Mesothelial cell of epicardium (in vitro differentiated cells): ENCODE measurements at regions not wholly inside any gene's neighbourhood (a gene's known extent, or its start where the extent isn't known, plus 50 kb on each side); places are given as distances from the start of the nearest gene placed in this dataset.
"Not testable (repeated sequence)": the region's sequence is repeated elsewhere in the genome, so short reads cannot be mapped to it uniquely, and the experiment has no call there.

Experiments
- DNase-seq, 2 experiments: peaks; one replicate each; pipeline ENCODE4 v3.0.0; 2021; ENCODE audit warnings: low spot score in 2 of 2; ENCODE audit not compliant: unreplicated experiment in 2 of 2
- H3K27ac Mint-ChIP-seq: 2 replicates; pipeline ENCODE4 v1.8.0; 2021; ENCODE audit warnings: mixed read lengths
- H3K27me3 Mint-ChIP-seq: 2 replicates; pipeline ENCODE4 v1.8.0; 2021; ENCODE audit warnings: low read depth, mixed read lengths
- H3K36me3 Mint-ChIP-seq: 2 replicates; pipeline ENCODE4 v1.8.0; 2021; ENCODE audit warnings: mixed read lengths
- H3K4me1 Mint-ChIP-seq: 2 replicates; pipeline ENCODE4 v1.8.0; 2021; ENCODE audit warnings: mixed read lengths
- H3K4me3 Mint-ChIP-seq: 2 replicates; pipeline ENCODE4 v1.8.0; 2021; ENCODE audit warnings: mild to moderate bottlenecking, moderate library complexity, mixed read lengths
- H3K9me3 Mint-ChIP-seq: 2 replicates; pipeline ENCODE4 v1.8.0; 2021; ENCODE audit warnings: mixed read lengths
- CTCF ChIP-seq: fragments of 200-600 bp; sonication (generic); IDR thresholded peaks from one replicate; pipeline ENCODE4 v1.5.0; 2021; ENCODE audit warnings: antibody characterized with exemption; ENCODE audit not compliant: unreplicated experiment

- TF ChIP-seq CTCF, result peak; percentile 53
- H3K27ac Mint-ChIP-seq, H3K4me3 Mint-ChIP-seq, H3K9me3 Mint-ChIP-seq, H3K36me3 Mint-ChIP-seq, H3K4me1 Mint-ChIP-seq, DNase-seq: not testable (repeated sequence)
- H3K27me3 Mint-ChIP-seq, result peaks cover 38% of the 10 kb centered on the region
Measured at GRCh38 chr11:3564383-3564782, 77.4 kb downstream of the ART5 start.

- H3K4me3 Mint-ChIP-seq, H3K27me3 Mint-ChIP-seq, H3K36me3 Mint-ChIP-seq, DNase-seq, H3K4me1 Mint-ChIP-seq, H3K27ac Mint-ChIP-seq: not testable (repeated sequence)
- H3K9me3 Mint-ChIP-seq, result peaks cover 15% of the 10 kb centered on the region
Measured at GRCh38 chr11:3554621-3555020, 87.2 kb downstream of the ART5 start.

GRCh38 chr11:3544990-3545389 is 96.8 kb downstream of the ART5 start:
- H3K27ac Mint-ChIP-seq, DNase-seq, H3K4me3 Mint-ChIP-seq, H3K4me1 Mint-ChIP-seq, H3K36me3 Mint-ChIP-seq: not testable (repeated sequence)
- Mint-ChIP-seq H3K9me3 (peaks cover 11% of the 10 kb centered on the region), H3K27me3 (peaks cover 15% of the 10 kb centered on the region)

GRCh38 chr11:3538220-3538619 is 103.6 kb downstream of the ART5 start:
- H3K4me1 Mint-ChIP-seq, H3K27ac Mint-ChIP-seq, H3K27me3 Mint-ChIP-seq, H3K36me3 Mint-ChIP-seq, H3K4me3 Mint-ChIP-seq, DNase-seq: not testable (repeated sequence)
- H3K9me3 Mint-ChIP-seq, result peaks cover 45% of the 10 kb centered on the region

- H3K36me3 Mint-ChIP-seq, result not testable (repeated sequence)
- H3K9me3 Mint-ChIP-seq, result peaks cover 44% of the 10 kb centered on the region
Measured at GRCh38 chr11:3537254-3537653, 104.5 kb downstream of the ART5 start.

GRCh38 chr11:3532958-3533357 is 108.8 kb downstream of the ART5 start:
- not testable (repeated sequence) for H3K27me3 Mint-ChIP-seq, H3K36me3 Mint-ChIP-seq, H3K4me3 Mint-ChIP-seq, DNase-seq, H3K4me1 Mint-ChIP-seq, H3K27ac Mint-ChIP-seq
- peaks cover 23% of the 10 kb centered on the region for H3K9me3 Mint-ChIP-seq

More at GRCh38 chr11:3537254-3537653, 104.5 kb downstream of the ART5 start:
- not testable (repeated sequence) for H3K27ac Mint-ChIP-seq, H3K27me3 Mint-ChIP-seq, DNase-seq, H3K4me3 Mint-ChIP-seq, H3K4me1 Mint-ChIP-seq

GRCh38 chr11:3531280-3531679 is 110.5 kb downstream of the ART5 start:
- not testable (repeated sequence) for H3K4me3 Mint-ChIP-seq, H3K27ac Mint-ChIP-seq, H3K36me3 Mint-ChIP-seq, H3K4me1 Mint-ChIP-seq, DNase-seq, H3K27me3 Mint-ChIP-seq
- H3K9me3 Mint-ChIP-seq, result peaks cover 13% of the 10 kb centered on the region

- H3K27me3 Mint-ChIP-seq, H3K36me3 Mint-ChIP-seq, H3K27ac Mint-ChIP-seq: not testable (repeated sequence)
Measured at GRCh38 chr11:3523567-3523966, 118.2 kb downstream of the ART5 start.

GRCh38 chr11:3520905-3521304 is 120.9 kb downstream of the ART5 start:
- DNase-seq, result not testable (repeated sequence)

More at GRCh38 chr11:3523567-3523966, 118.2 kb downstream of the ART5 start:
- DNase-seq, H3K4me1 Mint-ChIP-seq, H3K4me3 Mint-ChIP-seq: not testable (repeated sequence)
- H3K9me3 Mint-ChIP-seq, result peaks cover 23% of the 10 kb centered on the region

GRCh38 chr11:3519841-3520240 is 122.0 kb downstream of the ART5 start:
- not testable (repeated sequence) for DNase-seq, H3K36me3 Mint-ChIP-seq, H3K4me3 Mint-ChIP-seq, H3K27me3 Mint-ChIP-seq, H3K27ac Mint-ChIP-seq
- Mint-ChIP-seq H3K4me1 (peaks cover 13% of the 10 kb centered on the region), H3K9me3 (peaks cover 23% of the 10 kb centered on the region)

More at GRCh38 chr11:3520905-3521304, 120.9 kb downstream of the ART5 start:
- peaks cover 23% of the 10 kb centered on the region for H3K9me3 Mint-ChIP-seq
- not testable (repeated sequence) for H3K4me1 Mint-ChIP-seq, H3K27me3 Mint-ChIP-seq, H3K36me3 Mint-ChIP-seq, H3K27ac Mint-ChIP-seq, H3K4me3 Mint-ChIP-seq

GRCh38 chr11:3516934-3517567 is 124.7 kb downstream of the ART5 start:
- peaks cover 12% of the 10 kb centered on the region for H3K27me3 Mint-ChIP-seq
- peaks cover 30% of the 10 kb centered on the region for H3K4me1 Mint-ChIP-seq
- H3K36me3 Mint-ChIP-seq, H3K4me3 Mint-ChIP-seq, DNase-seq, H3K27ac Mint-ChIP-seq: not testable (repeated sequence)
- peaks cover 19% of the 10 kb centered on the region for H3K9me3 Mint-ChIP-seq

- not testable (repeated sequence) for H3K27ac Mint-ChIP-seq, H3K4me3 Mint-ChIP-seq, H3K36me3 Mint-ChIP-seq, DNase-seq
- Mint-ChIP-seq H3K27me3 (peaks cover 12% of the 10 kb centered on the region), H3K9me3 (peaks cover 19% of the 10 kb centered on the region), H3K4me1 (peaks cover 37% of the 10 kb centered on the region)
Measured at GRCh38 chr11:3516345-3516933, 125.4 kb downstream of the ART5 start.

- not testable (repeated sequence) for H3K4me3 Mint-ChIP-seq, H3K36me3 Mint-ChIP-seq, H3K27ac Mint-ChIP-seq, DNase-seq
- Mint-ChIP-seq H3K4me1 (peaks cover 49% of the 10 kb centered on the region), H3K9me3 (peaks cover 11% of the 10 kb centered on the region), H3K27me3 (peaks cover 17% of the 10 kb centered on the region)
Measured at GRCh38 chr11:3514635-3515424, 127.0 kb downstream of the ART5 start.
